Mucosa of stomach (tissue), 1 donor: ENCODE measurements at regions not wholly inside any gene's neighbourhood (a gene's known extent, or its start where the extent isn't known, plus 50 kb on each side); places are given as distances from the start of the nearest gene placed in this dataset.

ENCODE experiments used
- H3K27me3 ChIP-seq: one replicate; pipeline ENCODE4 v1.7.0; 2013; ENCODE audit warnings: mild to moderate bottlenecking, low read length; ENCODE audit not compliant: control insufficient read depth, insufficient read depth
- H3K36me3 ChIP-seq: one replicate; pipeline ENCODE4 v1.7.0; 2013; ENCODE audit warnings: low read length; ENCODE audit not compliant: control insufficient read depth, insufficient read depth
- H3K4me1 ChIP-seq: one replicate; pipeline ENCODE4 v1.7.0; 2013; ENCODE audit warnings: mild to moderate bottlenecking, low read length; ENCODE audit not compliant: control insufficient read depth, insufficient read depth
- H3K4me3 ChIP-seq: one replicate; pipeline ENCODE4 v1.7.0; 2013; ENCODE audit warnings: low read length
- H3K9ac ChIP-seq: one replicate; pipeline ENCODE4 v1.7.0; 2013; ENCODE audit warnings: mild to moderate bottlenecking, low read length, moderate library complexity
- H3K9me3 ChIP-seq: one replicate; pipeline ENCODE4 v1.7.0; 2013; ENCODE audit warnings: mild to moderate bottlenecking, low read length, moderate library complexity; ENCODE audit not compliant: control insufficient read depth
- donor health status: Pancreatic carcinoma.

GRCh38 chr18:71846716-71847115 lies 697.4 kb downstream of the CBLN2 start:
- Histone ChIP-seq H3K9me3 (no peaks in the 10 kb centered on the region), H3K4me3 (no peak overlapping the region), H3K36me3 (no peaks in the 10 kb centered on the region), H3K9ac (no peak overlapping the region), H3K27me3 (no peaks in the 10 kb centered on the region), H3K4me1 (no peaks in the 10 kb centered on the region)

GRCh38 chr18:71844814-71845213 lies 699.3 kb downstream of the CBLN2 start:
- Histone ChIP-seq H3K4me3 (no peak overlapping the region), H3K9me3 (no peaks in the 10 kb centered on the region), H3K27me3 (no peaks in the 10 kb centered on the region), H3K4me1 (no peaks in the 10 kb centered on the region), H3K36me3 (no peaks in the 10 kb centered on the region), H3K9ac (no peak overlapping the region)

- Histone ChIP-seq H3K9me3 (no peaks in the 10 kb centered on the region), H3K27me3 (no peaks in the 10 kb centered on the region), H3K9ac (no peak overlapping the region), H3K4me3 (no peak overlapping the region), H3K36me3 (no peaks in the 10 kb centered on the region), H3K4me1 (no peaks in the 10 kb centered on the region)
These were observed 701.5 kb downstream of the CBLN2 start for GRCh38 chr18:71842666-71843065.

- Histone ChIP-seq H3K27me3 (no peaks in the 10 kb centered on the region), H3K4me3 (no peak overlapping the region), H3K36me3 (no peaks in the 10 kb centered on the region), H3K4me1 (no peaks in the 10 kb centered on the region), H3K9me3 (no peaks in the 10 kb centered on the region), H3K9ac (no peak overlapping the region)
These were observed 706.6 kb downstream of the CBLN2 start for GRCh38 chr18:71837547-71837946.

GRCh38 chr18:71832946-71833617 lies 711.1 kb downstream of the CBLN2 start:
- H3K36me3 ChIP-seq = no peaks in the 10 kb centered on the region
- no peak overlapping the region for H3K9ac ChIP-seq
- no peaks in the 10 kb centered on the region for H3K27me3 ChIP-seq
- H3K4me3 ChIP-seq = no peak overlapping the region
- H3K9me3 ChIP-seq = no peaks in the 10 kb centered on the region
- no peaks in the 10 kb centered on the region for H3K4me1 ChIP-seq

GRCh38 chr18:71831039-71831438 lies 713.1 kb downstream of the CBLN2 start:
- Histone ChIP-seq H3K4me1 (no peaks in the 10 kb centered on the region), H3K27me3 (no peaks in the 10 kb centered on the region), H3K9me3 (no peaks in the 10 kb centered on the region), H3K4me3 (no peak overlapping the region), H3K9ac (no peak overlapping the region), H3K36me3 (no peaks in the 10 kb centered on the region)

- no peak overlapping the region for H3K4me3 ChIP-seq
- no peaks in the 10 kb centered on the region for H3K4me1 ChIP-seq
- H3K9me3 ChIP-seq = no peaks in the 10 kb centered on the region
- no peaks in the 10 kb centered on the region for H3K27me3 ChIP-seq
- H3K9ac ChIP-seq = no peak overlapping the region
- H3K36me3 ChIP-seq = no peaks in the 10 kb centered on the region
These were observed 716.8 kb downstream of the CBLN2 start for GRCh38 chr18:71827301-71827700.

GRCh38 chr18:71815305-71815704 lies 728.8 kb downstream of the CBLN2 start:
- Histone ChIP-seq H3K9ac (no peak overlapping the region), H3K9me3 (no peaks in the 10 kb centered on the region), H3K4me1 (no peaks in the 10 kb centered on the region), H3K36me3 (no peaks in the 10 kb centered on the region), H3K4me3 (no peak overlapping the region), H3K27me3 (no peaks in the 10 kb centered on the region)

GRCh38 chr18:71809711-71810110 lies 734.4 kb downstream of the CBLN2 start:
- Histone ChIP-seq H3K4me3 (no peak overlapping the region), H3K9me3 (no peaks in the 10 kb centered on the region), H3K27me3 (no peaks in the 10 kb centered on the region), H3K4me1 (no peaks in the 10 kb centered on the region), H3K36me3 (no peaks in the 10 kb centered on the region), H3K9ac (no peak overlapping the region)

GRCh38 chr18:71808616-71809015 lies 735.5 kb downstream of the CBLN2 start:
- no peaks in the 10 kb centered on the region for H3K4me1 ChIP-seq
- no peak overlapping the region for H3K4me3 ChIP-seq
- no peaks in the 10 kb centered on the region for H3K9me3 ChIP-seq
- H3K36me3 ChIP-seq = no peaks in the 10 kb centered on the region
- no peaks in the 10 kb centered on the region for H3K27me3 ChIP-seq
- no peak overlapping the region for H3K9ac ChIP-seq

GRCh38 chr18:71807586-71807985 lies 736.6 kb downstream of the CBLN2 start:
- Histone ChIP-seq H3K4me3 (no peak overlapping the region), H3K27me3 (no peaks in the 10 kb centered on the region), H3K9ac (no peak overlapping the region), H3K9me3 (no peaks in the 10 kb centered on the region), H3K4me1 (no peaks in the 10 kb centered on the region), H3K36me3 (no peaks in the 10 kb centered on the region)

GRCh38 chr18:71798986-71799673 lies 745.0 kb downstream of the CBLN2 start:
- no peaks in the 10 kb centered on the region for H3K27me3 ChIP-seq
- no peaks in the 10 kb centered on the region for H3K9me3 ChIP-seq
- H3K4me1 ChIP-seq = no peaks in the 10 kb centered on the region
- no peak overlapping the region for H3K9ac ChIP-seq
- H3K4me3 ChIP-seq = no peak overlapping the region
- no peaks in the 10 kb centered on the region for H3K36me3 ChIP-seq
